BE2C (cell line): ENCODE measurements at regions not wholly inside any gene's neighbourhood (a gene's known extent, or its start where the extent isn't known, plus 50 kb on each side); places are given as distances from the start of the nearest gene placed in this dataset.

Experiments
- DNase-seq: peaks from one replicate; pipeline ENCODE4 v3.0.0-alpha.2; 2020
- H3K27me3 ChIP-seq: fragments of 250-450 bp; sonication (Bioruptor Pico); 2 replicates; pipeline ENCODE4 v1.5.1; 2020; ENCODE audit warnings: mild to moderate bottlenecking
- H3K36me3 ChIP-seq: fragments of 250-450 bp; sonication (Bioruptor Pico); 2 replicates; pipeline ENCODE4 v1.5.1; 2020; ENCODE audit warnings: mild to moderate bottlenecking
- H3K4me1 ChIP-seq: fragments of 250-450 bp; sonication (Bioruptor Pico); 2 replicates; pipeline ENCODE4 v1.5.1; 2020
- H3K4me3 ChIP-seq: 2 replicates; pipeline ENCODE4 v1.5.1; 2011; ENCODE audit warnings: low read depth, low read length
- H3K9me3 ChIP-seq: fragments of 250-450 bp; sonication (Bioruptor Pico); 2 replicates; pipeline ENCODE4 v1.5.1; 2020
- TF ChIP-seq, protein P1 (sequence below): IDR thresholded peaks from 2 replicates; pipeline ENCODE4 v1.5.1; 2012; ENCODE audit warnings: mild to moderate bottlenecking, low read depth, low read length

DNA sequence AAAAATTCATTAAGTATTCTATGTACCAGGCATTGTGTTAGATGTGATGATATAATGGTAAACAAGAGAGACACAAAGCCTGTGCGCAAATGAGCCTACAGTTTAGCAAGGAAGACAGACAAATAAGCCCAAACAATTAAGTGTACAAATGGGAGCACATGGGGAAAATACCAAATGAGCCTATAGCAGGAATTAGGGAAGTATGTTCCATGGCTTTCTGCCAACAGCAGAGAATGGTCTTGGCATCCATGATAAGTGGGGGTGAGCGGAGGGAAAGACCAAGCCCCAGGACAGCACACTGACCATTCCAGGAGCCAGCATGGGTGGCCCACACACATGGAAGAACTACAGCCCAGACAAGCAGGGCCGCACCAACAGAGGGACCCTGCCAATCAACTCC is 369.7 kb downstream of the DEPDC1B start:
- no peak for DNase-seq
- H3K27me3 ChIP-seq = no peaks in the 10 kb centered on the region
- no peaks in the 10 kb centered on the region for H3K9me3 ChIP-seq
- H3K36me3 ChIP-seq = no peaks in the 10 kb centered on the region
- TF ChIP-seq, protein P1, sequence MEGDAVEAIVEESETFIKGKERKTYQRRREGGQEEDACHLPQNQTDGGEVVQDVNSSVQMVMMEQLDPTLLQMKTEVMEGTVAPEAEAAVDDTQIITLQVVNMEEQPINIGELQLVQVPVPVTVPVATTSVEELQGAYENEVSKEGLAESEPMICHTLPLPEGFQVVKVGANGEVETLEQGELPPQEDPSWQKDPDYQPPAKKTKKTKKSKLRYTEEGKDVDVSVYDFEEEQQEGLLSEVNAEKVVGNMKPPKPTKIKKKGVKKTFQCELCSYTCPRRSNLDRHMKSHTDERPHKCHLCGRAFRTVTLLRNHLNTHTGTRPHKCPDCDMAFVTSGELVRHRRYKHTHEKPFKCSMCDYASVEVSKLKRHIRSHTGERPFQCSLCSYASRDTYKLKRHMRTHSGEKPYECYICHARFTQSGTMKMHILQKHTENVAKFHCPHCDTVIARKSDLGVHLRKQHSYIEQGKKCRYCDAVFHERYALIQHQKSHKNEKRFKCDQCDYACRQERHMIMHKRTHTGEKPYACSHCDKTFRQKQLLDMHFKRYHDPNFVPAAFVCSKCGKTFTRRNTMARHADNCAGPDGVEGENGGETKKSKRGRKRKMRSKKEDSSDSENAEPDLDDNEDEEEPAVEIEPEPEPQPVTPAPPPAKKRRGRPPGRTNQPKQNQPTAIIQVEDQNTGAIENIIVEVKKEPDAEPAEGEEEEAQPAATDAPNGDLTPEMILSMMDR = no peak
- H3K4me3 ChIP-seq = no peak overlapping the region
- H3K4me1 ChIP-seq = peaks cover 10% of the 10 kb centered on the region

DNA sequence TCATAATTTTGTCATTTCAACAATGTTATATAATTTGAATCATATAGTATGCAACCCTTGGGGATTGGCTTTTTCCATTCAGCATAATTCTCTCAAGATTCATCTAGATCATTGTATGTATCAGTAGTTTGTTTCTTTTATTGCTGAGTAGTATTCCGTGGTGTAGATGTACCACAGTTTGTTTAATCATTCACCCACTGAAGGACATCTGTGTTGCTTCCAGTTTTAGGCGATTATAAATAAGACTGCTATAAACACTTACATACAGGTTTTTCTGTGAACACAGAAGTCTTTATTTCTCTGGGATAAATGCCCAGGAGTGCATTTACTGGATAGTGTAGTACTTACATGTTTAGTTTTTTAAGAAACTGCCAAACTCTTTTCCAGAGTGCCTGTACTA is 374.1 kb downstream of the DEPDC1B start:
- no peak for DNase-seq
- no peak overlapping the region for H3K4me3 ChIP-seq
- no peaks in the 10 kb centered on the region for H3K4me1 ChIP-seq

GRCh38 chr5:60323596-60323995 is 376.4 kb downstream of the DEPDC1B start:
- no peak for DNase-seq
- H3K9me3 ChIP-seq = no peaks in the 10 kb centered on the region; the same call in 1 of the 2 replicates
- H3K4me3 ChIP-seq = no peak overlapping the region
- no peaks in the 10 kb centered on the region for H3K27me3 ChIP-seq
- H3K4me1 ChIP-seq = no peaks in the 10 kb centered on the region
- TF ChIP-seq, protein P1 = no peak
- no peaks in the 10 kb centered on the region for H3K36me3 ChIP-seq

More for the DNA sequence above, 374.1 kb downstream of the DEPDC1B start:
- Histone ChIP-seq H3K9me3 (no peaks in the 10 kb centered on the region; the same call in 1 of the 2 replicates), H3K27me3 (no peaks in the 10 kb centered on the region), H3K36me3 (no peaks in the 10 kb centered on the region)
- TF ChIP-seq, protein P1 = no peak

- TF ChIP-seq, protein P1 = no peak
- H3K4me3 ChIP-seq = no peak overlapping the region
- H3K4me1 ChIP-seq = no peaks in the 10 kb centered on the region
- no peaks in the 10 kb centered on the region for H3K27me3 ChIP-seq
- no peaks in the 10 kb centered on the region; the same call in 1 of the 2 replicates for H3K9me3 ChIP-seq
- no peak for DNase-seq
- no peaks in the 10 kb centered on the region for H3K36me3 ChIP-seq
These were observed 387.9 kb downstream of the DEPDC1B start for GRCh38 chr5:60312098-60312497.

DNA sequence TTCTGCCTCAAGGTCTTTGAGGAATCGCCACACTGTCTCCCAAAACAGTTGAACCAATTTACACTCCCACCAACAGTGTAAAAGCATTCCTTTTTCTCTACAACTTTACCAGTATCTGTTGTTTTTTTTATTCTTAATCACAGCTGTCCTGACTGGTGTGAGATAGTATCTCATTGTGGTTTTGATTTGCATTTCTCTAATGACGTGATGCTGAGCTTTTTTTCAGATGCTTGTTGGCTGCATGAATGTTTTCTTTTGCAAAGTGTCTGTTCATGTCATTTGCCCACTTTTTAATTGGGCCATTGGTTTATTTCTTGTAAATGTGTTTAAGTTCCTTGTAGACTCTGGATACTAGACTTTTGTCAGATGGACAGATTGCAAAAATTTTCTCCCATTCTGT is 400.0 kb downstream of the DEPDC1B start:
- Histone ChIP-seq H3K4me3 (no peak overlapping the region), H3K36me3 (no peaks in the 10 kb centered on the region), H3K9me3 (no peaks in the 10 kb centered on the region), H3K4me1 (no peaks in the 10 kb centered on the region), H3K27me3 (no peaks in the 10 kb centered on the region)
- TF ChIP-seq, protein P1 = no peak
- DNase-seq = no peak

- H3K4me1 ChIP-seq = no peaks in the 10 kb centered on the region
- no peaks in the 10 kb centered on the region for H3K36me3 ChIP-seq
- TF ChIP-seq, protein P1 = no peak
- H3K4me3 ChIP-seq = no peak overlapping the region
- no peak for DNase-seq
- no peaks in the 10 kb centered on the region for H3K27me3 ChIP-seq
- H3K9me3 ChIP-seq = no peaks in the 10 kb centered on the region
These were observed 402.3 kb downstream of the DEPDC1B start for GRCh38 chr5:60297658-60298057.
